Ovary (tissue), 3 donors: ENCODE measurements at regions not wholly inside any gene's neighbourhood (a gene's known extent, or its start where the extent isn't known, plus 50 kb on each side); places are given as distances from the start of the nearest gene placed in this dataset.
"Not testable (repeated sequence)": the region's sequence is repeated elsewhere in the genome, so short reads cannot be mapped to it uniquely, and the experiment has no call there.

Experiments used
- CTCF ChIP-seq, 3 donors: fragments of 450-650 bp in 2 of 3; fragments of 200-600 bp in 1 of 3; IDR thresholded peaks; one replicate each; pipeline versions ENCODE4 v1.5.1 to v1.8.0; 2016 to 2022; ENCODE audit warnings: antibody characterized with exemption in 3 of 3, mild to moderate bottlenecking in 1 of 3
- EP300 ChIP-seq: sonication (generic); formaldehyde crosslinking; IDR thresholded peaks from one replicate; pipeline ENCODE4 v1.6.1; 2017; ENCODE audit warnings: antibody characterized with exemption
- POLR2A ChIP-seq: fragments of 450-650 bp; IDR thresholded peaks from one replicate; pipeline ENCODE4 v1.6.1; 2017; ENCODE audit warnings: antibody characterized with exemption, mild to moderate bottlenecking, moderate library complexity
- donor health status: DM: no; HTN: no; CAD: no.

- TF ChIP-seq CTCF (IDR thresholded peaks at IDR 0.05); POLR2A; EP300: not testable (repeated sequence)
These were observed 110.8 kb upstream of the FOXD4L5 start for GRCh38 chr9:65395789-65396188.
